HT-29 (cell line): ENCODE measurements at regions not wholly inside any gene's neighbourhood (a gene's known extent, or its start where the extent isn't known, plus 50 kb on each side); places are given as distances from the start of the nearest gene placed in this dataset.
"Not testable (repeated sequence)": the region's sequence is repeated elsewhere in the genome, so short reads cannot be mapped to it uniquely, and the experiment has no call there.

ENCODE experiments used
- DNase-seq: peaks from one replicate; pipeline ENCODE4 v3.0.0-alpha.2; 2015; ENCODE audit warnings: low spot score

DNA sequence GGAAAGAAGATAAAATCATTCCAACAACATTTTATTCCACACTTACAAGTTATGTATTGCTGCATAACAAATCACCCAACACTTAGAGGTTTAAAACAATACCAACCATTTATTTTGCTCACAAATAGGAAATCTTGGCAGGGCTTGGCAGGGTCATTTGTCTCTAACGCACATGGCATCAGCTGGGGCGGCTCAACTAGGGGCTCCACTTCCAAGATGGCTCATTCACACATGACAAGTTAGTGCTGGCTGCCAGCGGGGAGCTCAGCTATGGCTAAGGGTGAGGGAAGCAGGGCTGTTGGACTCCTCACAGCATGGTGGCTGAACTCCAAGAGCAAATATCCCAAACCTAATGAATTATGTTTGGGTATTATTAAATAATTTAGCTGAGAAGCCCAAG, 377.0 kb downstream of the ZNF674 start:
- no peak for DNase-seq

- DNase-seq, result no peak
Measured at GRCh38 chrX:46165866-46166265, 379.4 kb downstream of the ZNF674 start.

GRCh38 chrX:46165411-46165810, 379.8 kb downstream of the ZNF674 start:
- DNase-seq, result no peak

DNA sequence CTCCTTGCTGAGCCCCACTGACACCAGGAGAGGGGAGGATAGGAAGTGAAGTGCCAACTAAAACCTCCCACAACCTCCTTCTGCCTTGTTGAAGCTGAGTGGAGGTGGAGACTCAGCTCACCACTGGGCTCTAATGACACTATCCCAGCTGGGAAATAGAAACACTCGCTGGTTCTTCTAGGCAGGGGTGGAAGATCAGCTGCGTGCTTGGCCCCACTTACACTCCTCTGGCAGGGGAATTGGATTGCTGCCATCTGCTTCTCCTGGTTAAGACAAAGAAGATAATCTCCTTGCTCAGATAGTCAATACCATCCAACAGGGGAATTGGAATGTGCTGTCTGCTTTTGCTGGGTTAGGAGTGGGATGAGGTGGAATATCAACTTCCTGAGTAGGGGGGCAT, 392.5 kb downstream of the ZNF674 start:
- no peak for DNase-seq

DNA sequence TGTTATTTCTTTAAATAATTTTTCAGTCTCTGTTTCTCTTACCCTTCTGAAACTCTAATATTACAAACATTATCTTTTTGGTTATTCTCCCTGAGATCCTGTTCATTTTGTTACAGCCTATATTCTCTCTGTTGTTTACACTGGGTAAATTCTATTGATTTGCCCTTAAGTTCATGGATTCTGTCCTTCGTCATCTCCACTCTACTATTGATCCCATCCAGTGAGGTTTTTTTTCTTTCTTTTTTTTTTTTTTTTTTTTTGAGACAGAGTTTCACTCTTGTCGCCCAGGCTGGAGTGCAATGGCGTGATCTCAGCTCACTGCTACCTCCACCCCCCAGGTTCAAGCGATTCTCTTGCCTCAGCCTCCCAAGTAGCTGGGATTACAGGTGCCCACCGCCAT, 393.9 kb downstream of the ZNF674 start:
- not testable (repeated sequence) for DNase-seq

DNA sequence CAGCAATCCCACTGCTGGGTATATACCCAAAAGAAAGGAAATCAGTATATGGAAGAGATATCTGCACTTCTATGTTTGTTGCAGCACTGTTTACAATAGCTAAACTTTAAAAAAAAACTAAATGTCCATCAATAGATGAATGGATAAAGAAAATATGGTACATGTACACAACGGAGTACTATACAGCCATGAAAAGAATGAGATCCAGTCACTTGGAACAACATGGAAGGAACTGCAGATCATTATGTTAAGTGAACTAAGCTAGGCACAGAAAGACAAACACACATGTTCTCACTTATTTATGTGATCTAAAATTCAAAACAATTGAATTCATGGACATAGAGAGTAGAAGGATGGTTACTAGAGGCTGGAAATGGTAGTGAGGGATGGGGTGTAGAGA, 400.7 kb downstream of the ZNF674 start:
- no peak for DNase-seq

GRCh38 chrX:46140272-46140671, 404.9 kb downstream of the ZNF674 start:
- no peak for DNase-seq

DNA sequence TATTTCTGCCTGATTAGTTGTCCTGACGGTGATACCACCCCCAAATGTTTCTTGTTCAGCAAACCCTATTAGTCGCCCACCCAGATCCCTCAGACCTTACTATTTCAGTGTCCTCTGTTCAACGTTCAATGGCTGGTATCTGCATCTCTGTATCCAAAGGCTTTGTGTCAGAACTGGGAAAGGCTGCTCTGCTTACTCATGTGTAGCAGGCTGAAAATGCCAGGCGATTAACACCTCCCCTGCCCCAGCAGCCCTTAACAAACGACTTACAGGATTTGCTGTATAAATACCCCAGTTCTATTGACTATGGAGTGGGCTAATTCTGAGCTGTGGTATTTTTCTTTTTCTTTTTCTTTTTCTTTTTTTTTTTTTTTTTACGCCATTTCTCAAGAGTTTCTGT, 415.0 kb downstream of the ZNF674 start:
- no peak for DNase-seq

DNA sequence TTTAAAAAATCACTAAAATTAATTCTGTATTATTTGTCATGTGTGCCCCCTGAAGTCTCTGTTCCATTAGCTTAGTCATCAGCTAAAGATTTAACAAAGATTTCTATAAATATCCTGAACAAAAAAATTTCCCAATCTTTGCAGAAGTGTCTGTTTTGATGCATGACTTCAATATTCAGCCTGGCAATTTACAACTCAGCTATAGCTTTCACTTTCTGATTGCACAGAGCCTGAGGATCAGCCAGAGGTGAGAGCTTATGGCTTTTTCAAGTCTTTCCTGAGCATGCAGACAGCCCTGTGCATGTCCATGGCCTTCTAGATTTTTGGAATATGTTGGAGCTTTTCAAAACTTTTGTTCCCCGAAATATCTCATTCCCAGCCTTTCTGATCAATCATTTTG, 420.1 kb downstream of the ZNF674 start:
- DNase-seq, result no peak

- no peak for DNase-seq
Measured at GRCh38 chrX:46117234-46117633, 428.0 kb downstream of the ZNF674 start.

DNA sequence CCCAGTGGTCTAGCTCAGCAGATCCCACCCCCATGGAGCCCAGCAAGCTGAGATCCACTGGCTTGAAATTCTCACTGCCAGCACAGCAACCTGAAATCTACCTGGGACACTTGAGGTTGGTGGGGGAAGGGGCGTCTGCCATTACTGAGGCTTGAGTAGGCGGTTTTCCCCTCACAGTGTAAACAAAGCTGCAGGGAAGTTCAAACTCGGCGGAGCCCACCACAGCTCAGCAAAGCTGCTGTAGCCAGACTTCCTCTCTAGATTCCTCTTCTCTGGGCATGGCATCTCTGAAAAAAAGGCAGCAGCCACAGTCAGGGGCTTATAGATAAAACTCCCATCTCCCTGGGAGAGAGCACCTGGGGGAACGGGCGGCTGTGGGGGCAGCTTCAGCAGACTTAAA, 457.9 kb downstream of the ZNF674 start:
- DNase-seq, result not testable (repeated sequence)

GRCh38 chrX:46080121-46080520, 465.1 kb downstream of the ZNF674 start:
- DNase-seq, result not testable (repeated sequence)

GRCh38 chrX:46072791-46073190, 472.4 kb downstream of the ZNF674 start:
- DNase-seq, result no peak

- DNase-seq, result no peak
Measured at GRCh38 chrX:46072372-46072771, 472.8 kb downstream of the ZNF674 start.

DNA sequence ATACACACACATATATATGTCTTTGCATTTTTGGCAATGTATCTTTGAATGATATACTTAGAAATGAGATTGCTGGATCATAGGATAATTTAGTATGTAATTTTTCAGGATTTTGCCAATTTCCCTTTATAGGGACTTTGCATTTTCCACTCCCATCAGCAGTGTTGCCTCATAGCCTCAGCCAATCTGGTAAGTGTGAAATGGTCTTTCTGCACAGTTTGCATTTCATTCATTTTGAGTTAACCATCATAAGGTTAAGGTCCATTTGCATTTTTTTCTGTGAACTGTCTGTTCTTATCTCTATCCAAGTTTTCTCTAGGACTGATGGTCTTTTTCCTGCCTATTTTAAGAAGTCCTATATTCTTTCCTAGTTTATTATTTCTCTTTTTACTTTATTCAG, 474.8 kb downstream of the ZNF674 start:
- DNase-seq, result no peak

- no peak for DNase-seq
Measured at GRCh38 chrX:46059316-46059715, 485.9 kb downstream of the ZNF674 start.

DNA sequence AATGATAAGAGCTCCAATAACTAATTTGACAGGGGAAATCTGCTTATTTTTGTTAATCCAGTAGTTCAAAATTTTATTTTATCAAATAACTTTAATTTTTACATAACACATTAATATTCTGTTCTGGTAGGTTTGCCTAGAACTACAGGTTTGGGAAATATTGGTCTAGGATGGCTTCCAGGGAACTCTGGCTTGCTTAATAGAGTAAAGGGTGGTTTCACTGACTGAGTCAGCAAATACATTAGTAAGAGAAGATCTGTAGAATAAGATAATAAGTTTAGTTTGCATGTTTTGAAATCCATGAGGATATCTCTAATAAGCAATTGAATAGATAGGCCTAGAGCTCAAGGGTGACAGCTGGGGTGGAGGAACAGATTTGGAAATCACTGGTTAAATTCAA, 500.7 kb downstream of the ZNF674 start:
- no peak for DNase-seq

DNA sequence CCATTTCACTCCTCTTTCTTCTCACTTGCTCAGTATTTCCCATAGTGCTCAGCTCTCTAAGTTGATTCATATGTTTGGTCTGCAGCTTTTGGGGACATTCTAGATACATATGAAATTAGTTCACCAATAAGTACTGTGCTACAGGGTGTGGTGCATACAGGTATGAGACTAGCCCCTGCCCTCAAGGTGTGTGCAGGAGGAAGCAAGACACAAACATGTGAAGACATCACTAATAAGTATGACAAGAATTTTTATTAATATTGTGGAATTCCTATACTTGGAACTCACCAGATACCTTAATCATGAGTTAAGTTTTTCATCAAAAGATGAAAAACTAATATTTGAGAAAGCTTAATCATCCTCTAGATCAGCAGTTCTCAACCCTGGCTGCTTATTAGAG, 505.2 kb downstream of the ZNF674 start:
- DNase-seq, result no peak

DNA sequence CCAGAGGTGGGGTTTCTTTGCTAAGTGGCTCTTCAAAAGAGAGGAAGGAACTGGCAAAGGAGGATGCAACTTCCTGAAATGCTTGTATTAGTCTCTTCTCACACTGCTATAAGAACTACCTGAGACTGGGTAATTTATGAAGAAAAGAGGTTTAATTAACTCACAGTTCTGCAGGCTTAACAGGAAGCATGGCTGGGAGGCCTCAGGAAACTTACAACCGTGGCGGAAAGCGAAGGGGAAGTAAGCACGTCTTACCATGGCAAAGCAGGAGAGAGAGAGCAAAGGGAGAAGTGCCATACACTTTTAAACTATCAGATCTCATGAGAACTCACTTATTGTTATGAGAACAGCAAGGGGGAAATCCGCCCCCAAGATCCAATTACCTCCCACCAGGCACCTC, 505.7 kb downstream of the ZNF674 start:
- DNase-seq, result no peak

DNA sequence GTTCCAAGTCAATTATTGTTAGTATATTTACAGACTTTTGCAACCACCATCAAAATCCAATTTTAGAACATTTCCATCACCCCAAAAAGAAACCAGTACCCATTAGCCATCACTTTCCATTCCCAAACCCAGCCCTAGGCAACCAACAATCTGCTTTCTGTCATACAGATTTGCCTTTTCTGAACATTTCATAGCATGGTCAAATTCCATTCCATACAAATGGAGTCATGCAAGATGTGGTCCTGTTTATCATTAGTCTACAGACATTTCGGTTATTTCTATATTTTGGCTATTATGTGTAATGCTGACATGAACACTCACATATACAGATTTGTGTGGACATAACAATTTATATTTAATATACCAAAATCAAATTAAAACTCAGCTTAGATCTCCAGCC, 508.7 kb downstream of the ZNF674 start:
- no peak for DNase-seq

DNA sequence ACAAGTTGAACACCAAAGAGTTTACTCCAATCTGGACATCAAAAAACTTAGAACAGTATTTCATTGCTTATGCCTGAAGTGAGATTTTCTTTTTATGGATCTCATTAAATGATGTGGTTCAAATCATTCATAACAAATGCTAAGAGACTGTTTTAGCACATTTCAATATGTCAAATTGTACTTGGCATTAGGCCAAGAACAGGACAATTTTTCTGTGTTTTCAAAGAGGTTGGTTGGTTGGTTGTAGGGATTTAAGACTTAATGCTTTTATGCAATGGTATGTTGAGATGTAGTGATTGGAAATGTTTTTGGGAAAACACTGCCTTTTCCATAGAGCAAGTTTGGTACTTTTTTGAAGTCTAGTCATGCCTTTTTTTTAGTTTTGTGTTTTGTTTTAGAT, 510.4 kb downstream of the ZNF674 start:
- no peak for DNase-seq

- no peak for DNase-seq
Measured at GRCh38 chrX:46029777-46030176, 515.4 kb downstream of the ZNF674 start.

GRCh38 chrX:46016296-46016695, 528.9 kb downstream of the ZNF674 start:
- DNase-seq, result no peak

DNA sequence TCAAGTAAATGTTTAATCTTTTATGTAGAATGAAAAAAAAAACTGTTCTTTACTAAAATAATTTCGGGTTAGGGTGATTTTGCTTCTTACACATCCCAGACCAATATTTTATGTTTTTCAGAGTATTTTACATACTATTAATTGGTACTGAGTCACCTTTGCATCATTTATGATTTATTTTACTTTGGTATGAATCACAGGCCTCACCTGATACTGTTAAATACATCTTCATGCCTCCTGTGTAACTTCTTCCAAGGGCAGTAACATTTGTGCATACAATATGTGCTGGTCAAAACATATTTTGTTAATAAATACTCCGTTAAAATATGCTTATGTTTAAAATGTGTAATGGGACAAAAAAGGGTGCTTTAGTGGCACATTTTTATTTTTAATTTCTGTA, 529.6 kb downstream of the ZNF674 start:
- no peak for DNase-seq
